HCT116 (cell line): ENCODE measurements at regions not wholly inside any gene's neighbourhood (a gene's known extent, or its start where the extent isn't known, plus 50 kb on each side); places are given as distances from the start of the nearest gene placed in this dataset.

Experiments used
- ATAC-seq: fragments of 200-7000 bp; cut with Tn5 transposase; 2 replicates; pipeline ENCODE4 v1.9.1; 2020; ENCODE audit warnings: mild to moderate bottlenecking, moderate library complexity
- BruUV-seq: library from RNA; stranded (reverse); fragments of 400-500 nt; replicated peaks from 2 replicates; lab custom pipeline; 2021; lab: Mats Ljungman, UMichigan
- CTCF ChIA-PET: fragments of 300-600 bp; sonication (Branson Sonifier 250); formaldehyde crosslinking; loops from one replicate; lab custom pipeline; 2021; ENCODE audit warnings: antibody characterized with exemption; lab: Charles Lee
- POLR2A ChIA-PET: fragments of 300-600, 350-600 bp; sonication (Branson Sonifier 250); formaldehyde crosslinking; loops from one replicate; lab custom pipeline; 2021; ENCODE audit warnings: antibody characterized with exemption; lab: Charles Lee
- RAD21 ChIA-PET, 2 experiments: fragments of 300-600 bp; sonication (Branson Sonifier 250); formaldehyde crosslinking; loops; one replicate each; lab custom pipeline; 2023; ENCODE audit warnings: low total read pairs in 2 of 2; ENCODE audit not compliant: uncharacterized antibody in 2 of 2, unreplicated experiment in 2 of 2, low non-redundant PET in 1 of 2; lab: Charles Lee
- DNase-seq: peaks from one replicate; pipeline ENCODE4 v3.0.0-alpha.2; 2010; ENCODE audit warnings: low read depth, low spot score
- H2AFZ ChIP-seq: fragments of 200-600 bp; shearing (Covaris generic), sonication (generic); 2 replicates; pipeline ENCODE4 v1.6.1; 2017; ENCODE audit warnings: low read depth, mixed run types, mixed read lengths, antibody characterized with exemption, low read length; ENCODE audit not compliant: poor library complexity, severe bottlenecking
- H3K27ac ChIP-seq: 2 replicates; pipeline ENCODE4 v1.5.1; 2012; ENCODE audit warnings: low read depth, low read length
- H3K27me3 ChIP-seq: fragments of 200-600 bp; sonication (generic); 2 replicates; pipeline ENCODE4 v1.6.1; 2016; ENCODE audit warnings: mixed run types, low read length, mixed read lengths; ENCODE audit not compliant: insufficient read depth
- H3K36me3 ChIP-seq, 2 experiments: fragments of 200-500 bp in 1 of 2; fragments of 200-600 bp in 1 of 2; sonication (Bioruptor generic) in 1 of 2; sonication (generic) in 1 of 2; 2 replicates each; pipeline versions ENCODE4 v1.5.1 to v1.6.1; 2014 to 2016; ENCODE audit warnings: low read length in 2 of 2, inconsistent platforms in 1 of 2, mixed read lengths in 1 of 2, mixed run types in 1 of 2; ENCODE audit not compliant: insufficient read depth in 2 of 2, control insufficient read depth in 1 of 2
- H3K4me1 ChIP-seq, 2 experiments: fragments of 200-600 bp in 1 of 2; sonication (generic) in 1 of 2; 2 replicates each; pipeline versions ENCODE4 v1.5.1 to v1.6.1; 2012 to 2017; ENCODE audit warnings: low read length in 2 of 2, inconsistent platforms in 1 of 2, mild to moderate bottlenecking in 1 of 2, mixed read lengths in 1 of 2, mixed run types in 1 of 2, moderate library complexity in 1 of 2; ENCODE audit not compliant: insufficient read depth in 2 of 2, control insufficient read depth in 1 of 2
- H3K4me2 ChIP-seq: fragments of 200-600 bp; sonication (generic); 2 replicates; pipeline ENCODE4 v1.6.1; 2017; ENCODE audit warnings: mixed run types, low read length, mixed read lengths
- H3K4me3 ChIP-seq, 2 experiments: fragments of 200-600 bp in 1 of 2; sonication (generic) in 1 of 2; replicated peaks in 1 of 2; 2 replicates each; pipeline ENCODE4 v1.5.1; 2011 to 2016; ENCODE audit warnings: low read length in 2 of 2, control low read depth in 1 of 2, low read depth in 1 of 2, mild to moderate bottlenecking in 1 of 2, mixed read lengths in 1 of 2, mixed run types in 1 of 2
- H3K79me2 ChIP-seq: fragments of 200-600 bp; sonication (generic); 2 replicates; pipeline ENCODE4 v1.6.1; 2017; ENCODE audit warnings: mild to moderate bottlenecking, mixed run types, low read length, moderate library complexity, mixed read lengths; ENCODE audit not compliant: insufficient read depth
- H3K9ac ChIP-seq: fragments of 200-600 bp; sonication (generic); 2 replicates; pipeline ENCODE4 v1.6.1; 2016; ENCODE audit warnings: low read length, mixed read lengths
- H3K9me2 ChIP-seq: fragments of 200-600 bp; sonication (generic), shearing (Covaris generic); 2 replicates; pipeline ENCODE4 v1.6.1; 2017; ENCODE audit warnings: mixed run types, mild to moderate bottlenecking, moderate library complexity; ENCODE audit not compliant: insufficient read depth
- H3K9me3 ChIP-seq, 2 experiments: fragments of 200-500 bp in 1 of 2; fragments of 200-600 bp in 1 of 2; sonication (Bioruptor generic) in 1 of 2; sonication (generic) in 1 of 2; 2 replicates each; pipeline ENCODE4 v1.6.1; 2014 to 2017; ENCODE audit warnings: low read length in 2 of 2, mixed read lengths in 2 of 2, inconsistent platforms in 1 of 2, low read depth in 1 of 2, mild to moderate bottlenecking in 1 of 2, mixed run types in 1 of 2, moderate library complexity in 1 of 2; ENCODE audit not compliant: control insufficient read depth in 1 of 2, insufficient read depth in 1 of 2
- H4K20me1 ChIP-seq: fragments of 200-600 bp; sonication (generic), shearing (Covaris generic); 2 replicates; pipeline ENCODE4 v1.6.1; 2017; ENCODE audit warnings: mixed run types, mild to moderate bottlenecking, moderate library complexity; ENCODE audit not compliant: insufficient read depth
- CTCF ChIP-seq, 3 experiments: fragments of 200-600 bp in 1 of 3; sonication (generic) in 1 of 3; IDR thresholded peaks in 2 of 3; conservative IDR thresholded peaks in 1 of 3; 2 replicates each; pipeline ENCODE4 v1.5.1; 2012 to 2017; ENCODE audit warnings: low read depth in 2 of 3, low read length in 2 of 3, antibody characterized with exemption in 1 of 3, borderline replicate concordance in 1 of 3, control low read depth in 1 of 3, mild to moderate bottlenecking in 1 of 3, mixed read lengths in 1 of 3, mixed run types in 1 of 3, moderate library complexity in 1 of 3; ENCODE audit not compliant: insufficient read depth in 1 of 3
- EGR1 ChIP-seq: IDR thresholded peaks from 2 replicates; pipeline ENCODE4 v1.6.1; 2012; ENCODE audit warnings: low read depth
- JUND ChIP-seq: IDR thresholded peaks from 2 replicates; pipeline ENCODE4 v1.6.1; 2012
- POLR2A ChIP-seq: IDR thresholded peaks from 2 replicates; pipeline ENCODE4 v1.7.0; 2011; ENCODE audit warnings: borderline replicate concordance; ENCODE audit not compliant: insufficient read depth, insufficient read length; ENCODE audit errors: extremely low read depth
- SRF ChIP-seq: IDR thresholded peaks from 2 replicates; pipeline ENCODE4 v1.6.1; 2012; ENCODE audit warnings: low read depth
- YY1 ChIP-seq: IDR thresholded peaks from 2 replicates; pipeline ENCODE4 v1.6.1; 2011; ENCODE audit warnings: low read length, low read depth, moderate library complexity, mild to moderate bottlenecking; ENCODE audit not compliant: insufficient replicate concordance; ENCODE audit errors: extremely low read depth
- intact Hi-C: fragments of 100-400 bp; cut with micrococcal nuclease; formaldehyde crosslinking; loops from 2 replicates; pipeline ENCODE4 v1.10.0; 2022
- TF ChIP-seq, protein P1 (sequence below): IDR thresholded peaks from 2 replicates; pipeline ENCODE4 v1.6.1; 2012; ENCODE audit warnings: low read depth

DNA sequence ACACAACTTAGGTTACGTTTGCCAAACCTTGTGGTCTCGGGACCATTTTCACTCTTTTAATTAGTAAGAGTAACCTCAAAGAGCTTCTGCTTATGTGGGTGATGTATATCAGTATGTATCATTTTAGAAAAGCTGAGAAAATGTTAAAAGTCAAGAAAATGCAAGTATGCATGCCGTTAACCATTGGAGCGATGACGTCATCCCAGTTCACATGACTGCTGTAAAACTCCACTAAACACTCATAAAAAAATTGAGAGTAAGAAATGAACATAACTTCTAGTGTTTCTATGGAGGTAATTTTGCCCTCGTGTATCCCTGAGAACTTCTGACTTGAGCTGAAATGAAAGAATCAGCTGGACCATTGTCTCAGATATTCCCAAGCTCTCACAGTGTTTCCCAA, 250.0 kb upstream of the CDH4 start (continued):
- TF ChIP-seq, protein P1, sequence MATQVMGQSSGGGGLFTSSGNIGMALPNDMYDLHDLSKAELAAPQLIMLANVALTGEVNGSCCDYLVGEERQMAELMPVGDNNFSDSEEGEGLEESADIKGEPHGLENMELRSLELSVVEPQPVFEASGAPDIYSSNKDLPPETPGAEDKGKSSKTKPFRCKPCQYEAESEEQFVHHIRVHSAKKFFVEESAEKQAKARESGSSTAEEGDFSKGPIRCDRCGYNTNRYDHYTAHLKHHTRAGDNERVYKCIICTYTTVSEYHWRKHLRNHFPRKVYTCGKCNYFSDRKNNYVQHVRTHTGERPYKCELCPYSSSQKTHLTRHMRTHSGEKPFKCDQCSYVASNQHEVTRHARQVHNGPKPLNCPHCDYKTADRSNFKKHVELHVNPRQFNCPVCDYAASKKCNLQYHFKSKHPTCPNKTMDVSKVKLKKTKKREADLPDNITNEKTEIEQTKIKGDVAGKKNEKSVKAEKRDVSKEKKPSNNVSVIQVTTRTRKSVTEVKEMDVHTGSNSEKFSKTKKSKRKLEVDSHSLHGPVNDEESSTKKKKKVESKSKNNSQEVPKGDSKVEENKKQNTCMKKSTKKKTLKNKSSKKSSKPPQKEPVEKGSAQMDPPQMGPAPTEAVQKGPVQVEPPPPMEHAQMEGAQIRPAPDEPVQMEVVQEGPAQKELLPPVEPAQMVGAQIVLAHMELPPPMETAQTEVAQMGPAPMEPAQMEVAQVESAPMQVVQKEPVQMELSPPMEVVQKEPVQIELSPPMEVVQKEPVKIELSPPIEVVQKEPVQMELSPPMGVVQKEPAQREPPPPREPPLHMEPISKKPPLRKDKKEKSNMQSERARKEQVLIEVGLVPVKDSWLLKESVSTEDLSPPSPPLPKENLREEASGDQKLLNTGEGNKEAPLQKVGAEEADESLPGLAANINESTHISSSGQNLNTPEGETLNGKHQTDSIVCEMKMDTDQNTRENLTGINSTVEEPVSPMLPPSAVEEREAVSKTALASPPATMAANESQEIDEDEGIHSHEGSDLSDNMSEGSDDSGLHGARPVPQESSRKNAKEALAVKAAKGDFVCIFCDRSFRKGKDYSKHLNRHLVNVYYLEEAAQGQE, result no peak
- TF ChIP-seq JUND, result no peak
- no peak for TF ChIP-seq POLR2A

GRCh38 chr20:61014491-61014890, 237.6 kb upstream of the CDH4 start:
- CTCF ChIA-PET, result no interaction called here
- no peak overlapping the region for H3K27ac ChIP-seq

More at GRCh38 chr20:61014491-61014890, 237.6 kb upstream of the CDH4 start:
- Histone ChIP-seq H4K20me1 (no peaks in the 10 kb centered on the region), H2AFZ (no peak overlapping the region), H3K79me2 (no peaks in the 10 kb centered on the region)
- BruUV-seq, result no TSS peak
- no peak for ATAC-seq
- TF ChIP-seq SRF (no peak), POLR2A (no peak), CTCF (IDR thresholded peaks at IDR 0.05 in 2 of 3, conservative IDR thresholded peaks at IDR 0.05 in 1 of 3; ENCODE audit: borderline replicate concordance in 1 of 3, insufficient read depth in 1 of 3, low read depth in 2 of 3, low read length in 2 of 3) (no peak), EGR1 (no peak), YY1 (no peak), JUND (no peak)
- TF ChIP-seq, all 23 proteins: peak for 0
- H3K27me3 ChIP-seq, result no peaks in the 10 kb centered on the region
- H3K9me2 ChIP-seq, result no peaks in the 10 kb centered on the region
- H3K4me3 ChIP-seq, result no peak overlapping the region
- ChIA-PET POLR2A (no interaction called here), RAD21 (no interaction called here)
- no peak overlapping the region for H3K4me2 ChIP-seq
- H3K36me3 ChIP-seq, result no peaks in the 10 kb centered on the region
- no peak overlapping the region for H3K9ac ChIP-seq
- no peaks in the 10 kb centered on the region for H3K4me1 ChIP-seq
- H3K9me3 ChIP-seq, result peaks cover 4 to 20% of the 10 kb centered on the region in 2 experiments; a peak in 2 of 4 replicates
- no peak for DNase-seq
- intact Hi-C loops, result no loop called here
